ENCODE measurements at regions not wholly inside any gene's neighbourhood (a gene's known extent, or its start where the extent isn't known, plus 50 kb on each side); places are given as distances from the start of the nearest gene placed in this dataset.

GRCh38 chr1:106798991-106799390 is 257.5 kb upstream of the PRMT6 start:
- no peak for DNase-seq
- Histone ChIP-seq H2AK5ac (ENCODE audit: low read length, severe bottlenecking) (no peak overlapping the region), H3K4ac (ENCODE audit: low read depth in 1 of 2, low read length in 2 of 2) (no peak overlapping the region), H3K79me1 (replicated peaks; ENCODE audit: low read length, poor library complexity, severe bottlenecking) (no peaks in the 10 kb centered on the region), H4K8ac (ENCODE audit: low read length) (no peak overlapping the region), H4K91ac (ENCODE audit: low read length) (no peak overlapping the region), H3K9me3 (ENCODE audit: control insufficient read depth, low read length) (no peaks in the 10 kb centered on the region), H3K4me1 (ENCODE audit: control insufficient read depth, insufficient read depth, low read depth, low read length) (no peaks in the 10 kb centered on the region), H3K9ac (ENCODE audit: low read length) (no peak overlapping the region), H3K14ac (ENCODE audit: low read length in 2 of 2) (no peak overlapping the region), H2BK15ac (ENCODE audit: low read depth, poor library complexity, severe bottlenecking) (no peak overlapping the region), H3K4me3 (ENCODE audit: insufficient read depth in 1 of 2, low read depth in 1 of 2, low read length in 2 of 2) (no peak overlapping the region), H3K23ac (ENCODE audit: low read length in 2 of 2) (no peak overlapping the region), H3K18ac (ENCODE audit: low read depth in 1 of 2, low read length in 2 of 2) (no peak overlapping the region), H3K27ac (ENCODE audit: low read length, poor library complexity, severe bottlenecking) (no peak overlapping the region), H2BK120ac (ENCODE audit: low read depth, low read length) (no peak overlapping the region), H3K4me2 (ENCODE audit: low read length, poor library complexity, severe bottlenecking) (no peak overlapping the region), H2BK12ac (ENCODE audit: low read length in 2 of 2) (no peak overlapping the region), H2BK5ac (ENCODE audit: low read depth, low read length, poor library complexity, severe bottlenecking) (no peak overlapping the region), H2AFZ (ENCODE audit: low read depth, low read length) (no peak overlapping the region), H3K27me3 (ENCODE audit: control insufficient read depth in 1 of 2, insufficient read depth in 1 of 2, low read length in 2 of 2) (no peaks in the 10 kb centered on the region), H3K36me3 (ENCODE audit: control insufficient read depth in 1 of 2, insufficient read depth in 2 of 2, low read depth in 1 of 2, low read length in 2 of 2) (no peaks in the 10 kb centered on the region)
- WGBS = 64% methylated on average over 2 of the region's 4 CpGs

- WGBS = 36% methylated on average over 1 of the region's 1 CpG
- H2AK5ac ChIP-seq (ENCODE audit: low read length, severe bottlenecking) = no peak overlapping the region
- no peak overlapping the region for H3K4ac ChIP-seq (ENCODE audit: low read depth in 1 of 2, low read length in 2 of 2)
- H3K4me2 ChIP-seq (ENCODE audit: low read length, poor library complexity, severe bottlenecking) = no peak overlapping the region
- H2AFZ ChIP-seq (ENCODE audit: low read depth, low read length) = no peak overlapping the region
- H3K9me3 ChIP-seq (ENCODE audit: control insufficient read depth, low read length) = no peaks in the 10 kb centered on the region
- no peaks in the 10 kb centered on the region for H3K4me1 ChIP-seq (ENCODE audit: control insufficient read depth, insufficient read depth, low read depth, low read length)
- no peak for DNase-seq
- no peak overlapping the region for H2BK15ac ChIP-seq (ENCODE audit: low read depth, poor library complexity, severe bottlenecking)
- no peak overlapping the region for H3K9ac ChIP-seq (ENCODE audit: low read length)
- H3K4me3 ChIP-seq (ENCODE audit: insufficient read depth in 1 of 2, low read depth in 1 of 2, low read length in 2 of 2) = no peak overlapping the region
- no peak overlapping the region for H4K91ac ChIP-seq (ENCODE audit: low read length)
- no peak overlapping the region for H2BK5ac ChIP-seq (ENCODE audit: low read depth, low read length, poor library complexity, severe bottlenecking)
- no peak overlapping the region for H3K23ac ChIP-seq (ENCODE audit: low read length in 2 of 2)
- no peak overlapping the region for H3K27ac ChIP-seq (ENCODE audit: low read length, poor library complexity, severe bottlenecking)
- no peak overlapping the region for H2BK12ac ChIP-seq (ENCODE audit: low read length in 2 of 2)
- H3K36me3 ChIP-seq (ENCODE audit: control insufficient read depth in 1 of 2, insufficient read depth in 2 of 2, low read depth in 1 of 2, low read length in 2 of 2) = no peaks in the 10 kb centered on the region
- no peak overlapping the region for H3K18ac ChIP-seq (ENCODE audit: low read depth in 1 of 2, low read length in 2 of 2)
- no peak overlapping the region for H4K8ac ChIP-seq (ENCODE audit: low read length)
- H3K14ac ChIP-seq (ENCODE audit: low read length in 2 of 2) = no peak overlapping the region
- no peak overlapping the region for H2BK120ac ChIP-seq (ENCODE audit: low read depth, low read length)
- no peaks in the 10 kb centered on the region for H3K79me1 ChIP-seq (replicated peaks; ENCODE audit: low read length, poor library complexity, severe bottlenecking)
- no peaks in the 10 kb centered on the region for H3K27me3 ChIP-seq (ENCODE audit: control insufficient read depth in 1 of 2, insufficient read depth in 1 of 2, low read length in 2 of 2)
Measured at GRCh38 chr1:106802181-106802580, 254.3 kb upstream of the PRMT6 start.

GRCh38 chr1:106814418-106814817 is 242.1 kb upstream of the PRMT6 start:
- Histone ChIP-seq H2BK15ac (ENCODE audit: low read depth, poor library complexity, severe bottlenecking) (no peak overlapping the region), H3K27me3 (ENCODE audit: control insufficient read depth in 1 of 2, insufficient read depth in 1 of 2, low read length in 2 of 2) (no peaks in the 10 kb centered on the region), H3K23ac (ENCODE audit: low read length in 2 of 2) (no peak overlapping the region), H3K4me3 (ENCODE audit: insufficient read depth in 1 of 2, low read depth in 1 of 2, low read length in 2 of 2) (no peak overlapping the region), H3K4me2 (ENCODE audit: low read length, poor library complexity, severe bottlenecking) (no peak overlapping the region), H3K79me1 (replicated peaks; ENCODE audit: low read length, poor library complexity, severe bottlenecking) (no peaks in the 10 kb centered on the region), H2AK5ac (ENCODE audit: low read length, severe bottlenecking) (no peak overlapping the region), H3K4ac (ENCODE audit: low read depth in 1 of 2, low read length in 2 of 2) (no peak overlapping the region), H2BK12ac (ENCODE audit: low read length in 2 of 2) (no peak overlapping the region), H4K8ac (ENCODE audit: low read length) (no peak overlapping the region), H3K27ac (ENCODE audit: low read length, poor library complexity, severe bottlenecking) (no peak overlapping the region), H3K9me3 (ENCODE audit: control insufficient read depth, low read length) (peaks cover 1% of the 10 kb centered on the region), H3K4me1 (ENCODE audit: control insufficient read depth, insufficient read depth, low read depth, low read length) (no peaks in the 10 kb centered on the region), H2BK120ac (ENCODE audit: low read depth, low read length) (no peak overlapping the region), H3K18ac (ENCODE audit: low read depth in 1 of 2, low read length in 2 of 2) (no peak overlapping the region), H2AFZ (ENCODE audit: low read depth, low read length) (no peak overlapping the region), H3K9ac (ENCODE audit: low read length) (no peak overlapping the region), H3K14ac (ENCODE audit: low read length in 2 of 2) (no peak overlapping the region), H3K36me3 (ENCODE audit: control insufficient read depth in 1 of 2, insufficient read depth in 2 of 2, low read depth in 1 of 2, low read length in 2 of 2) (no peaks in the 10 kb centered on the region), H4K91ac (ENCODE audit: low read length) (no peak overlapping the region), H2BK5ac (ENCODE audit: low read depth, low read length, poor library complexity, severe bottlenecking) (no peak overlapping the region)
- 50% methylated on average over 2 of the region's 2 CpGs for WGBS
- DNase-seq = no peak

GRCh38 chr1:106817575-106817974 is 238.9 kb upstream of the PRMT6 start:
- H2AFZ ChIP-seq (ENCODE audit: low read depth, low read length) = no peak overlapping the region
- no peaks in the 10 kb centered on the region for H3K36me3 ChIP-seq (ENCODE audit: control insufficient read depth in 1 of 2, insufficient read depth in 2 of 2, low read depth in 1 of 2, low read length in 2 of 2)
- no peak overlapping the region for H3K23ac ChIP-seq (ENCODE audit: low read length in 2 of 2)
- no peaks in the 10 kb centered on the region for H3K27me3 ChIP-seq (ENCODE audit: control insufficient read depth in 1 of 2, insufficient read depth in 1 of 2, low read length in 2 of 2)
- no peak overlapping the region for H3K9ac ChIP-seq (ENCODE audit: low read length)
- H4K91ac ChIP-seq (ENCODE audit: low read length) = no peak overlapping the region
- no peak for DNase-seq
- no peak overlapping the region for H3K27ac ChIP-seq (ENCODE audit: low read length, poor library complexity, severe bottlenecking)
- no peaks in the 10 kb centered on the region for H3K4me1 ChIP-seq (ENCODE audit: control insufficient read depth, insufficient read depth, low read depth, low read length)
- no CpG with 5 or more reads among the region's 1 CpG for WGBS
- no peak overlapping the region for H2AK5ac ChIP-seq (ENCODE audit: low read length, severe bottlenecking)
- H2BK12ac ChIP-seq (ENCODE audit: low read length in 2 of 2) = no peak overlapping the region
- no peak overlapping the region for H3K18ac ChIP-seq (ENCODE audit: low read depth in 1 of 2, low read length in 2 of 2)
- H3K79me1 ChIP-seq (replicated peaks; ENCODE audit: low read length, poor library complexity, severe bottlenecking) = no peaks in the 10 kb centered on the region
- no peak overlapping the region for H2BK5ac ChIP-seq (ENCODE audit: low read depth, low read length, poor library complexity, severe bottlenecking)
- peaks cover 4% of the 10 kb centered on the region for H3K9me3 ChIP-seq (ENCODE audit: control insufficient read depth, low read length)
- H4K8ac ChIP-seq (ENCODE audit: low read length) = no peak overlapping the region
- H2BK15ac ChIP-seq (ENCODE audit: low read depth, poor library complexity, severe bottlenecking) = no peak overlapping the region
- H2BK120ac ChIP-seq (ENCODE audit: low read depth, low read length) = no peak overlapping the region
- H3K4ac ChIP-seq (ENCODE audit: low read depth in 1 of 2, low read length in 2 of 2) = no peak overlapping the region
- H3K14ac ChIP-seq (ENCODE audit: low read length in 2 of 2) = no peak overlapping the region
- H3K4me3 ChIP-seq (ENCODE audit: insufficient read depth in 1 of 2, low read depth in 1 of 2, low read length in 2 of 2) = no peak overlapping the region
- no peak overlapping the region for H3K4me2 ChIP-seq (ENCODE audit: low read length, poor library complexity, severe bottlenecking)
